OCI-LY7 (cell line): ENCODE measurements at regions not wholly inside any gene's neighbourhood (a gene's known extent, or its start where the extent isn't known, plus 50 kb on each side); places are given as distances from the start of the nearest gene placed in this dataset.

Source experiments
- BruUV-seq: library from RNA; stranded (reverse); fragments of 400-500 nt; replicated peaks from 2 replicates; lab custom pipeline; 2021; lab: Mats Ljungman, UMichigan
- CTCF ChIA-PET: fragments of 300-600 bp; sonication (Branson Sonifier 250); formaldehyde crosslinking; loops from one replicate; lab custom pipeline; 2022; ENCODE audit warnings: antibody characterized with exemption; ENCODE audit not compliant: unreplicated experiment; lab: Charles Lee
- POLR2A ChIA-PET: fragments of 300-600 bp; sonication (Branson Sonifier 250); formaldehyde crosslinking; loops from one replicate; lab custom pipeline; 2022; ENCODE audit warnings: antibody characterized with exemption; lab: Charles Lee
- DNase-seq: peaks from one replicate; pipeline ENCODE4 v3.0.0-alpha.2; 2015; ENCODE audit warnings: low spot score
- H2AFZ ChIP-seq: fragments of 200-600 bp; sonication (generic), shearing (Covaris generic); 2 replicates; pipeline ENCODE4 v1.6.1; 2014; ENCODE audit warnings: mild to moderate bottlenecking, antibody characterized with exemption, low read length, moderate library complexity
- H3K27ac ChIP-seq: fragments of 200-600 bp; sonication (generic); 2 replicates; pipeline ENCODE4 v1.5.1; 2014; ENCODE audit warnings: mixed run types, low read depth, mild to moderate bottlenecking, moderate library complexity, low read length, inconsistent platforms; ENCODE audit not compliant: poor library complexity, severe bottlenecking
- H3K36me3 ChIP-seq: fragments of 200-600 bp; sonication (generic); 2 replicates; pipeline ENCODE4 v1.6.1; 2014; ENCODE audit warnings: mild to moderate bottlenecking, antibody characterized with exemption, low read length, moderate library complexity, mixed read lengths; ENCODE audit not compliant: insufficient read depth
- H3K4me1 ChIP-seq: fragments of 200-600 bp; sonication (generic); 2 replicates; pipeline ENCODE4 v1.5.1; 2014; ENCODE audit warnings: mild to moderate bottlenecking, low read length; ENCODE audit not compliant: insufficient read depth, poor library complexity, severe bottlenecking
- H3K4me2 ChIP-seq: fragments of 200-600 bp; sonication (generic); 2 replicates; pipeline ENCODE4 v1.6.1; 2014; ENCODE audit warnings: mild to moderate bottlenecking, low read length
- H3K4me3 ChIP-seq: fragments of 200-600 bp; sonication (generic); 2 replicates; pipeline ENCODE4 v1.5.1; 2014; ENCODE audit warnings: mild to moderate bottlenecking, low read depth, low read length; ENCODE audit not compliant: poor library complexity, severe bottlenecking
- H3K79me2 ChIP-seq: fragments of 200-600 bp; sonication (generic); 2 replicates; pipeline ENCODE4 v1.6.1; 2016; ENCODE audit warnings: low read depth, mild to moderate bottlenecking, low read length, moderate library complexity, mixed read lengths; ENCODE audit not compliant: insufficient read depth
- H3K9me2 ChIP-seq: fragments of 200-600 bp; sonication (generic); 2 replicates; pipeline ENCODE4 v1.6.1; 2016; ENCODE audit warnings: mild to moderate bottlenecking, low read length, mixed read lengths; ENCODE audit not compliant: insufficient read depth
- H3K9me3 ChIP-seq: fragments of 200-600 bp; sonication (generic); 2 replicates; pipeline ENCODE4 v1.6.1; 2014; ENCODE audit warnings: mild to moderate bottlenecking, mixed run types, low read length, mixed read lengths
- H4K20me1 ChIP-seq: fragments of 200-600 bp; sonication (generic); 2 replicates; pipeline ENCODE4 v1.6.1; 2014; ENCODE audit warnings: mild to moderate bottlenecking, antibody characterized with exemption, low read length, moderate library complexity, mixed read lengths; ENCODE audit not compliant: insufficient read depth
- CTCF ChIP-seq: fragments of 200-600 bp; sonication (generic); conservative IDR thresholded peaks from 2 replicates; pipeline ENCODE4 v1.5.1; 2014; ENCODE audit warnings: mild to moderate bottlenecking, antibody characterized with exemption, low read length, moderate library complexity, mixed read lengths
- EZH2phosphoT487 ChIP-seq: fragments of 200-600 bp; sonication (generic); IDR thresholded peaks from 2 replicates; pipeline ENCODE4 v1.6.1; 2018; ENCODE audit warnings: low read depth, borderline replicate concordance, mild to moderate bottlenecking, mixed run types, antibody characterized with exemption, low read length, moderate library complexity, mixed read lengths
- intact Hi-C: fragments of 100-400 bp; cut with micrococcal nuclease; formaldehyde crosslinking; loops from one replicate; pipeline ENCODE4 v1.10.0; 2022; ENCODE audit not compliant: unreplicated experiment

GRCh38 chr4:126958482-126958881 lies 674.3 kb upstream of the INTU start:
- CTCF ChIA-PET: no interaction called here
- Histone ChIP-seq H2AFZ (no peak overlapping the region), H3K9me3 (no peaks in the 10 kb centered on the region), H3K4me1 (no peaks in the 10 kb centered on the region), H3K36me3 (no peaks in the 10 kb centered on the region), H3K4me3 (no peak overlapping the region), H3K4me2 (no peak overlapping the region), H3K9me2 (no peaks in the 10 kb centered on the region), H4K20me1 (no peaks in the 10 kb centered on the region), H3K79me2 (no peaks in the 10 kb centered on the region), H3K27ac (no peak overlapping the region)
- intact Hi-C loops: no loop called here
- TF ChIP-seq EZH2phosphoT487: no peak
- TF ChIP-seq CTCF: no peak
- POLR2A ChIA-PET: interaction anchor here (0.6 to 0.7 kb wide), 4 partner anchors 171 to 934 kb away, joined by 3 to 4 read pairs (median 4); no protein-coding TSS in a partner anchor
- DNase-seq: no peak
- BruUV-seq: no TSS peak

DNA sequence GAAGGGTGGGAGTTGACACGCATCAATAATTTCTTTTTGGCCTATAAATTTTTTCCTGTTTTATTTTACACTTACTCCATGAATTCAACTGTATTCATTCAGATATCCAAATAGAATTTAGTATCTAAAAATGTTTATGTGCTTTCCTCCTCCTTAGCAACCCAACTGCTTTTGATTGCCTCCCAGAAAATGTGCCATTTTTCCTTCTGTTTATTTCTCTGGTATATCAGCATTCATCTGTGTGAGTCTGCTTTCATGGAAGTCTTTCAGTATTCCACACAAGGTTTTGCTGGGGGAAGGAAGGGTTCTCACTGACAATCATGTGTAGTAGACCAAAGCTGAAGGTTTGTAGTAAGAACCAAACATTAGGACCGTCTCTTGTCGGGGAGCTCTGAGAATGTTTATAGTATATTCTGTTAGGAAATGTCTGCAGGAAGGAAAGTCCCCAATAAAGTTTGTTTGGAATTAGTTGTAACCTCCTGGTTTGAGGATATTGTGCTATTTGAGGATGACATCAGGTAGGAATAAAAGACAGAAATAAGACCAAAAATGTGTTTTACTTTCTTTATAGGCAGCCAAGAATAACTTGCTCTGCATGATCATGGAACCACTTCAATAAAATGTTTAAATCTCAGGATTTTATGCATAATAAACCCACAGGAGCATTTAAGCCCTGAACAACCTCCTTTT lies 673.6 kb upstream of the INTU start:
- no peak for DNase-seq
- Histone ChIP-seq H3K27ac (no peak overlapping the region), H3K4me3 (no peak overlapping the region), H3K4me1 (no peaks in the 10 kb centered on the region), H4K20me1 (no peaks in the 10 kb centered on the region), H3K9me2 (no peaks in the 10 kb centered on the region), H3K4me2 (no peak overlapping the region), H3K9me3 (no peaks in the 10 kb centered on the region), H3K79me2 (no peaks in the 10 kb centered on the region), H2AFZ (no peak overlapping the region), H3K36me3 (no peaks in the 10 kb centered on the region)
- CTCF ChIA-PET: no interaction called here
- BruUV-seq: no TSS peak
- intact Hi-C loops: no loop called here
- no peak for TF ChIP-seq CTCF
- no peak for TF ChIP-seq EZH2phosphoT487
- POLR2A ChIA-PET: no interaction called here

DNA sequence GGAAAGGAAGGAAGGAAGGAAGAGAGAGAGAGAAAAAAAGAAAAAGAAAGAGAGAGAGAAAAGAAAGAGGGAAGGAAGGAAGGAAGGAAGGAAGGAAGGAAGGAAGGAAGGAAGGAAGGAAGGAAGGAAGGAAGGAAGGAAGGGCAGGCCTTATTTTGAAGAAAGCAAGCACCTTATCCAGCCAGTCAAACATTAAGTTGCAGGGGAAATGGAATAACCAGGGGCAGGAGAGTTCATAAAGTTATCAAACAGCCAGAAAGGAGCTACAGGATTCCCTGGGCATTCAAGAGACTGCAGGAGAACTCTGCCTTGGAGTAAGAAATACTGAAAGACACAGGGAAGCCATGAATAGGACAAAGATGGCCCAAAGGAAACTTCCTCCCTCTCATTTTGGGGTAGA lies 672.0 kb upstream of the INTU start:
- TF ChIP-seq CTCF (no peak), EZH2phosphoT487 (no peak)
- Histone ChIP-seq H3K27ac (no peak overlapping the region), H4K20me1 (no peaks in the 10 kb centered on the region), H2AFZ (no peak overlapping the region), H3K9me3 (no peaks in the 10 kb centered on the region), H3K4me1 (no peaks in the 10 kb centered on the region), H3K4me2 (no peak overlapping the region), H3K9me2 (no peaks in the 10 kb centered on the region), H3K79me2 (no peaks in the 10 kb centered on the region), H3K4me3 (no peak overlapping the region), H3K36me3 (no peaks in the 10 kb centered on the region)
- intact Hi-C loops: no loop called here
- ChIA-PET POLR2A (no interaction called here), CTCF (no interaction called here)
- BruUV-seq: no TSS peak
- no peak for DNase-seq
